ENCODE measurements at regions not wholly inside any gene's neighbourhood (a gene's known extent, or its start where the extent isn't known, plus 50 kb on each side); places are given as distances from the start of the nearest gene placed in this dataset.

- TF ChIP-seq CTCF (IDR thresholded peaks at IDR 0.05; ENCODE audit: borderline replicate concordance, extremely low read depth, low read length, poor library complexity, severe bottlenecking) (no peak), EZH2 (IDR thresholded peaks at IDR 0.05; ENCODE audit: borderline replicate concordance, low read depth, low read length, severe bottlenecking) (no peak)
Observed at GRCh38 chr3:154970797-154971196, 109.3 kb upstream of the MME start.
